HG02588 (cell line): ENCODE measurements at regions not wholly inside any gene's neighbourhood (a gene's known extent, or its start where the extent isn't known, plus 50 kb on each side); places are given as distances from the start of the nearest gene placed in this dataset.

ENCODE experiments used
- ATAC-seq: cut with Tn5 transposase; IDR thresholded peaks from one replicate; pipeline ENCODE4 v1.9.1; 2021; ENCODE audit warnings: mild to moderate bottlenecking, moderate library complexity; ENCODE audit not compliant: unreplicated experiment

DNA sequence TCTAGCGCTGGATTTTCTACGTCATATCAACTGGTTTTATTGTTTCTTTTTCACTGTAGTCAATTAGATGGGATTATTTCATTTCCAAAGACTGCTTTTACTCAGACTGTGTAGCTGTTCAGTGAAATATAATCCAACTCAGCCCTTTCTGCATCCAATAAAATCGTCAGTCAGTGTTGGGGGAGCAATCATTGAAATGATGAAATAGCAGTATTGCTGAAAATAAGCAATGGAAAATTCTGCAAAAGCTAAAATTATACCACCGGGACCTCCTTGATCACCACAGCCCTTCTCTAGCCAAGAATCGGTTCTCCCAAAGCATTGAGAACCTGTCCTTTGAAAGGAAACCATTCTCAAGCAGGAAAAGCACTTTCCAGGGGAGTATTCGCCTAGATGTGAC is 243.1 kb upstream of the TENM3 start:
- ATAC-seq: no peak

GRCh38 chr4:182010876-182011275 is 232.3 kb upstream of the TENM3 start:
- no peak for ATAC-seq

GRCh38 chr4:182014164-182014563 is 229.0 kb upstream of the TENM3 start:
- no peak for ATAC-seq

DNA sequence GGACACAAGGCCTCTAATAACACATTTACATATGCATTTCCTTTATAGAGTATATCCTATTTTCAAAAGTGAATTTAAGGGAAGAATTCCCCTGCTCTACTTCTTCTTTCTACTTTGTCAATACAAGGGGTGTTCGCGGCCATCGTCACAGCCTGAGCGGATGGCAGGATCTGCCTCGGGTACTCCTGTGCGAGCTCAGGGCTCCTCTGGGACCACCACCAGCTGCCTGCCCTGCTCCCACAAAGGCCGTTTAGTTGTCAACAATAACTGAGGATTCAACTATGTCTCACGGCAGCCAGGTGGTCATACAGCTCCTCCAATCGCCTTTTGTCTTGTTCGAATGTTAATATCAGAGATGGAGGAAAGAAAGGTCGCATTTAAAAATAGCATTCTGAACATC is 228.2 kb upstream of the TENM3 start:
- ATAC-seq: no peak

GRCh38 chr4:182015893-182016292 is 227.3 kb upstream of the TENM3 start:
- ATAC-seq: no peak

DNA sequence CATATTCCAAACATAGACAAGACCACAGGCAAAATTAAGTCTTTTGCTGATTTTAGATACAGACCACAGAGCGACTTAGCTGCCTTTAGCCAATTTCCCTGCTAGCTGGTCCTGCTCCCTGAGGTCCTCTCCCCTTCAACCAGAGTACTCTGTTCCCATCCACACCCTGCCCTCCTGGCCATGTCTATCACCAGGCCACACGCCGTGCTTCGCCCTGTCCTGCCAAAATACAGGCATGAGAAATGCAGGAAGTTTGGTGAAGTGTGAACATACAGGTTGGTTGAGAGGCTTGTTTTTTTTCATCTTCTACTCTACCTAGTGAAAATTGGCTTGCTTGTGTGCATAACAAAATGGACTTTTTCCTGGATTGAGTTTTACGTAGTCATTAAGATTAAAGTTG is 226.2 kb upstream of the TENM3 start:
- no peak for ATAC-seq

GRCh38 chr4:182018691-182019090 is 224.5 kb upstream of the TENM3 start:
- peak; percentile 42 for ATAC-seq

- peak; percentile 90 for ATAC-seq
Measured at GRCh38 chr4:182019148-182019652, 224.0 kb upstream of the TENM3 start.

- ATAC-seq: no peak
Measured at GRCh38 chr4:182022909-182023308, 220.3 kb upstream of the TENM3 start.

GRCh38 chr4:182023469-182023868 is 219.7 kb upstream of the TENM3 start:
- no peak for ATAC-seq

- ATAC-seq: no peak
Measured at GRCh38 chr4:182042945-182043344, 200.3 kb upstream of the TENM3 start.

GRCh38 chr4:182048871-182049270 is 194.3 kb upstream of the TENM3 start:
- no peak for ATAC-seq

DNA sequence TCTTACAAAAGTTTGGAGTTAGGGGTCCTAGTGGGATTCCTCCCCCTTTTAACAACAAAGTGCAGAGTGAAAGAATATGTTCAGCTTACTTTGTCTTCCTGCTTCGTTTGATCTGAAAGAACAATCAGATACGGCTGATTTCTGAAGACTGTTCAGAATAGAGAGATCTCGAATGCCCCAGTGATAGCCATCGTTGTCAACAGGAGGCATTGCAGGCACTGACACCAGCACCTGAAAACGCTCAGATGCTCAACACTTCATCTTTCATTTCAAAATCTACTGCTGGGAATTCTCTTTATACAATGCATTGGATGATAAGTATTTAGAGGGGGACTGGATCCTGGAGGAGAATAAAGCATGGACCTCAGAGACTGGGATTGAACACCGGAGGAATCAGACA is 186.3 kb upstream of the TENM3 start:
- no peak for ATAC-seq

DNA sequence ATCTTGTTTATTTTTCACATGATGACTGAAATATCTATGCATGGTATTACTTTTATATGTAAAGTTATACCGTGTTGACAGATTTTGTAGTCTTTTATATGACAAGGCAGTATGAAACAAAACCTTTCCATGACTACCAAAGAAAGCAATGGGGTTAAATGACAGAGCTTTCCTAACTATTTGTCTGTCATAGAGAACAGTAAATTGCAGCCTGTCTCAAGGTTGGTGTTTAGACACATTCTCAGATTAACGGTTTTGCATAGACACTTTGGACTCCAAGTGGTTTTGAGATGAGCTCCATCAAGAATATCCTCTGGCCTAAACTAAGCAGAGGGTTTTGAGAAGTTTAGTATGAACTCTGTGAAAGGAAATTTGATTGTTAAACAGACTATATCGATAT is 180.7 kb upstream of the TENM3 start:
- no peak for ATAC-seq

DNA sequence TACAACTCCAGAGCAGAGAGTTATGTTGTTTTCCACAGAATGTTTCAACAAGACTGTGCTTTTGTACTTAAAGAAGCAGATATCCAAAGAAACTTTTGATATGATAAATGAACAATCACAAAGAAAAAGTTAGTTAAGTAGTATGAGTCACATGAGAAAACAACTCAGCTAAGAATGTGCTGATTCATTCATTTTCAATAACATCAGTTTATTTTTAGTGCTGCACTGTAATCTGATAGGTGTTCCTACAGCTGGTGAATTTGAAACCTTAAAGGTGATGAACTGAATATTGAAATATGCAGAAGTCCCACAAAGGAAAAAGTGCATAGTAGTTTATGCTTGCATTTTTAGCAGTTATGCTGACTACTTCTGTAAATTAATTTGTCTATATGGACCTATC is 180.3 kb upstream of the TENM3 start:
- no peak for ATAC-seq

GRCh38 chr4:182063651-182064050 is 179.6 kb upstream of the TENM3 start:
- ATAC-seq: no peak

GRCh38 chr4:182065255-182065654 is 177.9 kb upstream of the TENM3 start:
- ATAC-seq: no peak

DNA sequence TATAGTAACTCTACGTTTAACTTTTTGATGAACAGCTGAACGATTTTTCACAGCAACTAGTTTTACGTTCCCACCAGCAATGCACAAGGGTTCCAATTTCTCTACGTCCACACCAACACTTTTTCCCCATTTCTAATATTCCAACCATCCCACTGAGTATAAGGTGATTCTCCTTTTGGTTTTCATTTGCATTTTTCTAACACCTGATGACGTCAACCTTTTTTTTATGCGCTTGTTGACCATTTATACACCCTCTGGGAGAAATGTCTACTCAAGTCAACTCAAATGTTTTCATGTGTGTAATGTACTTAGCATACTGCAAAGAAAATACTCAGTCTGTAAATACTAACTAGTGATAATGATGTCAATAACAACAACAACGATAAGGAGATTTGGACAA is 177.2 kb upstream of the TENM3 start:
- ATAC-seq: no peak

DNA sequence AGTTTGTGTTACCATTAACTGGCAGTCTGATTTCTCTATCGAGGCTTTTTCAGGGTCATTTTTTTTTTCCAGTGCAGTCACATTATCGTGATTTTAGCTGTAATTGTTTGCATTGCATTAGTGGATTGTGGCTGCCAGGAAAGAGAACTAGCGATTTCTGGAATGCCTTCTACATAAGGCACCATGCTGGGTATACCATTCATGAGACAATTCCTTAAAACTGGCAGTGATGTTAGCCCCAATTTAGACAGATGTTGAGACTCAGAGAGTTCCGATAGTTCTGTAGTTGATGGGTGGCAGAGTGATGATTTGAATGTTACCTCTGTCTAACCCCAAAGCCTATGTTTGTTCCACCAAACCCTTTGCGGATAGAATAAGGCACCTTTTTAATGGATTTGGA is 175.4 kb upstream of the TENM3 start:
- no peak for ATAC-seq

GRCh38 chr4:182068920-182069319 is 174.3 kb upstream of the TENM3 start:
- no peak for ATAC-seq

GRCh38 chr4:182073278-182073677 is 169.9 kb upstream of the TENM3 start:
- no peak for ATAC-seq

DNA sequence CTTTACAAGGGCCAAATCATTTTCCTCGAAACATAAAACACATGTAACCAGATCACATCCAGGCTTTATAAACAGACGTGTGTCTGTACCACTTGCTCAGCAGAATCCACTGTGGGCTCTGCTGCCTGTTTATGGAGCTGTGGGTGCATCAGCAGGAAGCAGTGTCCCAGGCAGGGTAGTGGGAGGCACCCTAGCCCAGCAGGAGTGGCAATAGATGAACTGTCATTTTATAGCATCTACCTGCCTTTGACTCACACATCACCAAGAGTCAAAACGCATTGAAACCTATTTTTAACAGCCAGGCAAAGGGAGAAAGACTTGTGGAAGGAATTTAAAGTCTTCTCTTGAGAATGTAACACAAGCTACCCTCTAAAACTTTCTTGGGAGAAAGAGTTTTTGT is 169.1 kb upstream of the TENM3 start:
- no peak for ATAC-seq

GRCh38 chr4:182074810-182075209 is 168.4 kb upstream of the TENM3 start:
- ATAC-seq: no peak

DNA sequence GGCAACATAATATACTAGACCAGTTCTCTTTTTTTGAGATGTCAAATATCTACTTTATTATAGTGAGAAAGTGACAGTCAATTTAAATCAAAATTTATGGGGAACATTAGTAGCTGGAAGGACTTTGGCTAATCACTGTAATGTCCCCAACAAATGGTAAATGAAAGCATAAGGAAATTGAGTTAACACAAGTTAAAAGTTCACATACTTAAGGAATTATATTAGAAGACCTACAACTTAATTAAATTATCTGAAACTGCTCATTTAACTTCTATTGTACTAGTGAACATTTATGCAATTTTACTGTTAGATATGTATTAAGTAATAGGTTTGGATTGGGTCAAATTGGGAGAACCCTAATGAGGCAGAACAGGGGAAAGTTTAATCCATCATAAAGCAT is 160.3 kb upstream of the TENM3 start:
- ATAC-seq: no peak
